HG02870 (cell line): ENCODE measurements at regions not wholly inside any gene's neighbourhood (a gene's known extent, or its start where the extent isn't known, plus 50 kb on each side); places are given as distances from the start of the nearest gene placed in this dataset.
"Not testable (repeated sequence)": the region's sequence is repeated elsewhere in the genome, so short reads cannot be mapped to it uniquely, and the experiment has no call there.

ENCODE experiments used
- ATAC-seq: cut with Tn5 transposase; IDR thresholded peaks from one replicate; pipeline ENCODE4 v1.9.1; 2021; ENCODE audit warnings: mild to moderate bottlenecking, moderate library complexity; ENCODE audit not compliant: unreplicated experiment

DNA sequence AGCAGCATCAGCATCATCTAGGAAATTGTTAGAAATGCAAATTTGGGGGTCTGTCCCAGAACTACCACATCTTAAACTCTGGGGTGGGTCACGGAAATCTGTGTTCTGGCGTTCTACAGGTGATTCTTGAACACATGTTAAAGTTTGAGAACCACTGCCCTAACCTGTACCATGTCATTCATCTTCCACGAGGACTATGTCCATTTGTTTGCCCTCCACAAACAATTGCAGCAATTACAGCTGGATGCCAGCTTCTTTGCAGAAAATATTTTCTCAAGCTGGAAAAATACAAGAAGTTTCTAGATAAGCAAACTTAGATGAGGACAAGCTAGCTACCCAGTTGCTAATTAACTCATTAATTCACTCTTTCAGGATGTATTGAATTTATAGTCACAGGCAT, 54.1 kb downstream of the MAFB start:
- ATAC-seq: no peak

DNA sequence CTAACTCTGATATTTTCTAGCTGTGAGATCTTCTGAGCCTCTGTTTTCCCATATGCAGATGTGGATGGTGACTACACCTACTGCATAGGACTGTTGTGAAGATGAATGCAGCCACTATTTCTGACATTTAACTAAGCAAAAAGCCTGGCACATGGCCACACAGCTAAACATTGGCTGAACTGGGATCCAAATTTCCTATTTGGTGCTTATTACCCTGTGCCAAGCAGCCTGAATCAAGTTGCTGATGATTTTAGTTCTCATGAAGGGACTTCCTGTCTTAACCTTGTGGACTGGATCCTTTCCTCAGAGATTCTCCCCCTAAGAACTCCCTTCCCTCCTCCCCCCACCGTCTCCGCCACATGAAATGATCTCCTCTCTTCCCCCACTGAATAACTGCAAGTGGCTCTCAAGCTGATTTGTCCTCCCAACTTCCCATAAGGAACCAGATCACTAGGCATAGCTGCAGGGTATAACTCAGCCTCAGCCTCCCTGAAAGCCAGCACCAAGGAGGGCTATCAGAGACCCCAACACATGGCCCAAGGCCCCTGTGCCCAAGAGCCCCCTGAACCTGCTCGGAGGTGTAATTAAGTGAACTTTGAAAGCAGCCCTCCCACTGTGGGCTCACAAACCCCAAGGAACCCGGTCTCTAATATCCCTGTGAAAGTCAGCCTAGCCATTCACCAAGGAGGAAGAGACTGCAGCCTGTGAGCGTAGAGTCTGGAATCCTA, 55.7 kb downstream of the MAFB start:
- no peak for ATAC-seq

GRCh38 chr20:40632346-40632976, 56.6 kb downstream of the MAFB start:
- ATAC-seq: no peak

GRCh38 chr20:40631119-40631631, 57.9 kb downstream of the MAFB start:
- no peak for ATAC-seq

GRCh38 chr20:40630713-40631112, 58.3 kb downstream of the MAFB start:
- no peak for ATAC-seq

DNA sequence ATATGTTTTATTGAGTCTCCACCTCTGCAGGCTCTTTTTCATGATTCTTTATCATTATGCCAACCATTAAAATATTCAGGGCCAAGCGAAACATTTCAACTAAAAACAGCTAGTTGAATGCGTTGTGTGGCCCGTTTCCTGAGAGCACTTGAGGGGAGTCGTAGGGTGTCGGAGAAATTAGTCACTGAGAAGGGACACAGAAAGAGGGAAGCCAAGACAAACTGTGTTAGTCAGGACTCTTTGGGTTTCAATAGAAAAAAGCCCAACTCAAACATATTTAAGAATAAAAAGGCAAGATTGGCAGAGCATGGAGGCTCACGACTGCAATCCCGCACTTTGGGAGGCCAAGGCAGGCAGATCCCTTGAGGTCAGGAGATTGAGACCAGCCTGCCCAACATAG, 58.9 kb downstream of the MAFB start:
- ATAC-seq: no peak

GRCh38 chr20:40628877-40629276, 60.2 kb downstream of the MAFB start:
- no peak for ATAC-seq

GRCh38 chr20:40619053-40619452, 70.0 kb downstream of the MAFB start:
- not testable (repeated sequence) for ATAC-seq

DNA sequence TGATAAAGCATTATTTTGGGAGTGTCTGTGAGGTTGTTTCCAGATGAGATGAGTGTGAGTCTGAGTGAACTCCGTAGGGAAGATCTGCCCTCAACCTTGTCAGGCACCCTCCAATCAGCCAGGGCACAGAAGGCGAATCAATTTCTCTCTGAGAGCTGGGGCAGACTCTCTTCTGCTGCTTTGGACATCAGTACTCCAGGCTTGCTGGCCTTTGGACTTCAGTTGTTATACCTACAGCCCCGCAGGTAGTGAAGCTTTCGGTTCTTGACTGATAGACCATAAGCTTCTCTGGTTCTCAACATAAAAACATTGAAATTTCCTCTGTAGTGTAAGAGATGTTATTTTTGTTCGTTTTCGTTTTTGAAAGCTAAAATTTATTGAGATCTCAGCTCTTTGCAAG, 71.4 kb downstream of the MAFB start:
- ATAC-seq: no peak

DNA sequence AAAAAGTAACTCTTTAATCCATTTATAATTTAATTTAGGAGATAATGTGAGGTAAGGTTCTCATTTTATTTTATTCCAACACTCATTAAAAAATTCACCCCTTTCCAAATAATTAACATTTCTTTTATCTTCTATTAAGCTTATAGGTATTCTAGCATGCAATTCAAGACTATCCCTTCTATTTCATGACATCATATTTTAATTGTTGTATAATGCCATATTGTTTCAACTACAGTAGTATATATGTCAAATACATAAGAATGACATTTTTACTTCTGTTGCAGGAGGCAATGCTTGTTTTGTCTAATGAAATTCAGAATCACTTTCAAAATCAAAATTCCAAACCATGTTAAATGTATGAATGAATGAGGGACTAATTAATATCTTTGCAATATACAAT, 76.2 kb downstream of the MAFB start:
- no peak for ATAC-seq

GRCh38 chr20:40612247-40612646, 76.8 kb downstream of the MAFB start:
- ATAC-seq: no peak

- no peak for ATAC-seq
Observed at GRCh38 chr20:40610730-40611129, 78.3 kb downstream of the MAFB start.

DNA sequence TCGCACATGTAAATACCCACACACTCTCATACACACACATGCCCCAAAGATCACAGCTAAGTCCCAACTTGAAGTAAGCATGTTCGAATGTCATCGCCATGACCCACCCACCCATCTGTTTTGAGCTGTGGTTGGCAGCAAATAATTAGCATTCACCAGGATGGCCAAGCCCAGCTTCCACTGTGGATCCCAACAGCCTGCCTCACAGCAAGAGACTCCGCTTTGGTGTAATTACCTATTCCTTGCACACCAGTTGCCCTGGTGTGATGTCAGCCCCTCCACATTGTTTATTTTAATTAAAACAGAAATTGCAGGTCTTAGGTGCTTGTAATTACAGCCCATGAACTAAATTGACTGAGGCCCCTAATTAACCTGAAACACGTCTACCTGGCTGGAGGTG, 81.1 kb downstream of the MAFB start:
- no peak for ATAC-seq

DNA sequence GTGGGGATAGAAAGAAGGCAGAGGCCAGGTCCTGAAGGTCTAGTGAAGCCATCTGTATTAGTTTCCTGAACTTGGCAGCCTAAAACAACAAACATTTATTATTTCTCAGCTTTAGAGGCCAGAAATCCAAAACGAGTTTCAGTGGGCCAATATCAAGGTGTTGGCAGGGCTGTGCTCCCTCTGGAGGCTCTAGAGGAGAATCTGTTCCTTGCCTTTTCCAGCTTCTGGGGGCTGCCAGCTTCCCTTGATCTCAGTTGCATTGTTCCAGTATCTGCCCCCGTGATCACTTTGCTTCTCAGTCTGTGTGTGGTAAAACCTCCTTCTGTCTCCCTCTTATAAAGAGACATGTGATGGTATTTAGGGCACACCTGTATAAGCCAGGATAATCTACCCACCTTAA, 82.4 kb downstream of the MAFB start:
- no peak for ATAC-seq

- ATAC-seq: no peak
Observed at GRCh38 chr20:40606237-40606636, 82.8 kb downstream of the MAFB start.

DNA sequence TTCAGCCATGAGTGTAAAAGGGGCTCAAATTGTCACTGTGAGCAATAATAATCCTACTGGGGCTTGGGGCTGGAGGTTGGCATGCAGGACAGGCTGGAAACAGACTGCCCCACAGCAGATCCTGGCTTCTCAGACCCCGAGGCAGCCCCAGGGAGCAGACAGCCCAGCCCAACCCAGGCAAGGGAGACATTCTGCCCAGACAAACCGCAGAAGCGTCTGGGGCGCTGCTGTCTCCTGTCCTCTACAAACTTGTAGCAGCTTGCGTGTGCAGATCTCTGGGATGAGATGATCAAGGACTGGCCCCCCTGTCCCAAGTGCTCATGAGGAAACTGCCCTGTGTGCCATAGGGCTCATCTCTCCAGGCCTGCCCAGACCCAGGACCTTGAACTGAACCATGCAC, 84.6 kb downstream of the MAFB start:
- ATAC-seq: no peak

GRCh38 chr20:40603057-40603651, 85.9 kb downstream of the MAFB start:
- ATAC-seq: no peak

DNA sequence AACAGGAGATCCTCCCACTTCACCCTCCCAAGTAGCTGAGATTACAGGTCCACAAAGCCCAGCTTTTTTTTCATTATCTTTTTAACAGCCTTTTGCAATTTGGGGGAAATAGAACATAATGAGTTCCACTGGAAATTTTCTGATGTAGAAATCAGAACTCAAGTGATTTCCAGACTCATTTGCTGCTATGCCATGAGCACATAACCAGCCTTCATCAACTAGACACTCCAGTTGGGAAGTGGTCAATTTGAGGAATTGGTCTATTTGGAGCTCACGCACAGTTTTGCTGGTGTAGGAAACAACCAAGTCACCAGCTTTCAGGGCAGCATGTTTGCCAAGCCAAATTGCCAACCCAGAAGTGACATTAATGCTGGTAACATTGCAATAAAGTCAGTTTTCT, 86.7 kb downstream of the MAFB start:
- ATAC-seq: no peak

DNA sequence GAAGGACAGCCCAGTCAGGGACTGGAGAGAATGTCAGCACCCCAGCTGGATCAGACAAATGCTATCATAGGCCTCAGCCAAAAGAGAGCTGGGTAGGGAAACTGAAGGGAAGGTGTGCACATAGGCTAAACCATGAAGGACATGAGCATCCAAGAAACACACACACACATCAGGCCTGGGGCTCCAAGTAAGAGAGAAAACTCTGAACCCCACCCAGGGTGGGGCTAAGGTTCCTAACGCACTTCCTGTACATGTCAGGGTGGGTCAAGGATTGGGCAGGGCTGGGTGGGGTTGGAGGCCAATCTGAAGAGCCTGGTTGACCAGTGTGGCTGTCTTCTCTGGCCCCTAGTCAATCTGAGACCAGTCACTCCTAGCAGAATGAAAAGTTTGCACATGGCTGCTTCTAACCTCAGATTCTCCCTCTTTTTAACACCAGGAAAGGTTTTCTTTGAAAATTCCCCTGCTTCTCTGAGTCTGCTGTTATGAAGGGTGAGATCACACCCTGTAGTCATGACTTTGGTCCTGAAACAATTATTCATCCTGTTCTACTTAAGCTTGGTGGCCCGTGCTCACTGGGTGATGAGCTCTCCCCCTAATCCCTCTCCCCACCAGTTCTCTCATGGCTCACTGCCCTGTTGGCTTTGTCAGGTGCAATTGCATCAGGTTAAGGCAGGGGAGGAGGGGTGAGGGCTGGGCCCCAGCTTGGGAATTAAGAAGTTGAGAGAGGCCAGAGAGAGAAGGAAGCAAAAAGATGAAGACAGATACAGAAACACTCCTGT, 88.4 kb downstream of the MAFB start:
- no peak for ATAC-seq

- ATAC-seq: no peak
Observed at GRCh38 chr20:40599987-40600386, 89.0 kb downstream of the MAFB start.

DNA sequence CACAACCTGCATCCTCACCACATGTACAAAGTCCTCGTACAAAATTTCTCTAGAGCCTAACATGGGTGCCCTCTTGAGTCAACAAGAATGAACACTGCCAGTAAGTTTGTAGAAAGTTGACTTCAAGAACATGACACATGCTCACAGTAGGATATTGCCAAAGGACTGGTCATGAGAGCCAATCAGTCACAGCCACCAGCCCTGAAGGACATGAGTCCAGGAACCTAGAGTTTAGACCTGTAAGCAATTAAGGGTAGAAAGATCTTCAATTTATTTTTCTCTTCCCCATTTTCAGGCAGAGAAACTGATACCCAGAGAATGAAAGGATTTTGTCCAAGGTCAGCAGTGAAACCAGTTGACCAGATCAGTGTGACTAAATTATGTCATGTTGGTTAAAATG, 96.1 kb downstream of the MAFB start:
- ATAC-seq: no peak
